ENCODE measurements at regions not wholly inside any gene's neighbourhood (a gene's known extent, or its start where the extent isn't known, plus 50 kb on each side); places are given as distances from the start of the nearest gene placed in this dataset.
A peak's percentile ranks its signal among the peaks of the same experiment; 100 is the strongest.

DNA sequence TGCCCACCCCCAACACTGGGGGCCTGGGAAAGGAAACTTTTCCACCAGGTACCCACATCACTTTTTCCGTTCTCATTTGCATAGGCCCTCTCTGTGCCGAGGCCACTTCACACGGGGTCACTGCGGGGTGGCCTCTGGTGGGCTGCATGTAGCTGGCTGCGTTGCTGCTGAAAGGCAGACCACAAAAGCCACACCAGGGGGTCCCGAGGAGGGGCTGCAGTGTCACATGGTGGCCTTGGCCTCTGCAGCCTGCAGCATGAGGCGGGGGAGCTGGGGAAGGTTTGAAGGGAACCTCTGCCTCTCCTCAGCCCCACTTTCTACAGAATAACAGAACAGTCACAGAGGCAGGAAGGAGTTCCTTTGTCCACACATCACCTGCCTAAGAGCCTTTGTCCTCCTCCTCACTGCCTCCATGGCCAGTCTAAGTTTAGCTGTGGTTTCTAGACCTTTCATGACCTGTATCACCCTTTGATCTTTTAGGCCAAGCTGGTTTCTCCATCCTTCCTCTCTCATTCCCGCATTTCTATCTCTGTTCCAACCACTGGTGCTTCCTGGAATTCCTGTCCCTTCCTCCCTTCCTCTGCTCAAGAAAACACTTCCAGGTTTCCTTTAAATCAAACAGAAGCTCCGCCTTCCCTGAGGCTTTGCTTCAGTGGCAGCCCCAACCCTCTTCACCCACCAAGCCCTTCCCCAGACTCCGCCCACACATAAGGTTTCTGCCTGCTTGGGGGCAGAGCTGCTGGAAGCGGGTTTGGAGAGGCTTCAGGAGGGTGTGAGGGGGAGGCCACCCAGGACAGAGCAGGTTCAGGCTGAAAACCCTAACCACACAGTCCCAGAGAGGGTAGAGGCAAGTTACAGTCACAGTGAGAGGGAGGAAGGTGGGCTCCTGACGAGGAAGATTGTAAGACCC is 150.7 kb upstream of the TLE3 start:
- no peak for ATAC-seq
- no peaks in the 10 kb centered on the region for H3K36me3 Mint-ChIP-seq (ENCODE audit: low read depth)
- peak overlapping the region; percentile 47 for H3K27ac Mint-ChIP-seq
- DNase-seq: no peak
- peaks cover 50% of the 10 kb centered on the region for H3K4me1 Mint-ChIP-seq
- peaks cover 4% of the 10 kb centered on the region for H3K27me3 Mint-ChIP-seq
- no peak overlapping the region for H3K4me3 Mint-ChIP-seq
- no peaks in the 10 kb centered on the region for H3K9me3 Mint-ChIP-seq

DNA sequence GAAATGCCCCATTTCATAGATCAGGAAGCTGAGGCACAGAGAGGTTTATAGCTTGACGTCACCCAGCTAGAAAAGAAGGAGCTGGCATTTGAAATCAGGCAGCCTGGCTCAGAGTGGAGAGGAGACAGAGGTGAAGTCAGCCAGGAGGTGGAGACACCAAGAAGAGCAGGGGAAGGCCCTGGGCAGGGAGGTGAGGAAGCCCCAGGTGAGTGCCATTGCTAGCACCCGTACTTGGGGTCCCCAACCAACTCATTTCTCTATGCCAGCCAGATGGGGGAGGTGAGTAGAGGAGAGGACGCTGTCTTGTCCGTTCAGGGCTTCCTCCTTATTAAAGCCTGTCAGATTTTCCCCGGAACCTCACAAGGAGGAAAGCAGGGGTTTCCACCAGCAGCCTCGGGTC is 149.6 kb upstream of the TLE3 start:
- ATAC-seq: peak; percentile 31
- Mint-ChIP-seq H3K27ac (peak overlapping the region; percentile 61), H3K36me3 (ENCODE audit: low read depth) (no peaks in the 10 kb centered on the region), H3K4me1 (peaks cover 59% of the 10 kb centered on the region), H3K9me3 (no peaks in the 10 kb centered on the region), H3K4me3 (no peak overlapping the region), H3K27me3 (peaks cover 4% of the 10 kb centered on the region)
- DNase-seq: no peak

DNA sequence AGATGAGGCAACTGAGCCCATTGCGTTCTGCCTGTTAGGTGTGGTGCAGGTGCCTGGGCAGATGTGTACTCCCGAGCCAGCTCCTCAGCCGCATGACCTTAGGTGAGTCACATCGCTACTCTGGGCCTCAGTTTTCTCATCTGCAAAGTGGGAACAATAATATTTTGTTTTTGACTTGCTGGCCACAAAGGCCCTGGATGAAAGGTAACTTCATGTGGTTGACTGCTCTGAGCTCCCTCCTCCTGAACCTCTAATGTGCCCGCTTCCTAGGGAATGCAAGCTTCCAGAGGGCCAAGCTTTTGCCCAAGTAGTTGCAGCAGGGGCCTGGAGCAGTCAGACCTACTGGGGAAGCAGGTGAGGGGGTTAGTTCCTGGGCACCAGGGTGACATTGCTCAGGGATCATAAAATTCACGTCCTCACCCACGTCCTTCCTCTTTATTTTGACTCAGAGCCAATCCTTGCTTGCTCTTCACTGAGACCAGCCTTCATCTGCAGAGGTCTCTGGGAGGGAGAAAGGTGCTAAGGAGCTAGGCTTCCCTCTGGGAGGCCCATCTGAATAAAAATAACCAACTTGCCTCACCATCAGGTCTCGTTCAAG is 149.0 kb upstream of the TLE3 start:
- Mint-ChIP-seq H3K36me3 (ENCODE audit: low read depth) (no peaks in the 10 kb centered on the region), H3K27ac (peak overlapping the region; percentile 61), H3K9me3 (no peaks in the 10 kb centered on the region), H3K4me1 (peaks cover 63% of the 10 kb centered on the region), H3K27me3 (peaks cover 6% of the 10 kb centered on the region), H3K4me3 (no peak overlapping the region)
- ATAC-seq (no peak), DNase-seq (no peak)

DNA sequence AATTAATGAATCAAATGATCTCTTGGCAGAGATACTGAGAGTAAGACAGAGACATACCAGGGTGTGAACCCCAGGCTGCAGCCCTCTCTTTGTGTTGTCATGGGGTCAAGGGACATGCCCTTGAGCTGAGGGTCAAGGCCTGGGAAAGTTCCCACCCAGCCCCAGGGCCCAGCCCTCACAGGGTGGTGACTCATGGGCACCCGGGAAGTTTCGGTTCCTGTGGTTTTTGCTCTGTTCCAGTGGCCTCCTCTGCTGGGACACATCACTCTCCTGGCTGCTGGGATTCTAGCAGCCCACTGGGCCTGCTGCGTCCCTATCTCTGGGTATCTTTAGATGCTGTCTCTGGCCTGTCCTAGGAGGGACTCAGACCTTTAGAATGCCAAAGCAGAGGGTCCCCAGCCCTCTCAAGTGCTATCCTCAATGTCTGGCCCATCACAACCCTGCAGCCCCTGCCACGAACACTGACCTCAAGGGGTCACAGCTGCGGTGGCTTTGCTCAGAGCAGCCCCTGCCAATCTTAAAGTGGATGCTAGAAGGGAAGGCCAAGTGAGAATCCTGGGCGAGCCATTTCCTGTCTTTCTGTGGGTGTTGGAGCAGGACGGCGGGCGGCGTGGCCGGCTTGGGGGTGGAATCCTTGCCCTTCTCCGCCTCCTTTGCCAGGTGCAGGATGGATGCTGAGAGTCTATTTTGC is 148.4 kb upstream of the TLE3 start:
- no peak overlapping the region for H3K27ac Mint-ChIP-seq
- no peak for DNase-seq
- H3K4me1 Mint-ChIP-seq: peaks cover 68% of the 10 kb centered on the region
- no peak for ATAC-seq
- no peak overlapping the region for H3K4me3 Mint-ChIP-seq
- no peaks in the 10 kb centered on the region for H3K9me3 Mint-ChIP-seq
- H3K27me3 Mint-ChIP-seq: peaks cover 12% of the 10 kb centered on the region
- H3K36me3 Mint-ChIP-seq (ENCODE audit: low read depth): no peaks in the 10 kb centered on the region

DNA sequence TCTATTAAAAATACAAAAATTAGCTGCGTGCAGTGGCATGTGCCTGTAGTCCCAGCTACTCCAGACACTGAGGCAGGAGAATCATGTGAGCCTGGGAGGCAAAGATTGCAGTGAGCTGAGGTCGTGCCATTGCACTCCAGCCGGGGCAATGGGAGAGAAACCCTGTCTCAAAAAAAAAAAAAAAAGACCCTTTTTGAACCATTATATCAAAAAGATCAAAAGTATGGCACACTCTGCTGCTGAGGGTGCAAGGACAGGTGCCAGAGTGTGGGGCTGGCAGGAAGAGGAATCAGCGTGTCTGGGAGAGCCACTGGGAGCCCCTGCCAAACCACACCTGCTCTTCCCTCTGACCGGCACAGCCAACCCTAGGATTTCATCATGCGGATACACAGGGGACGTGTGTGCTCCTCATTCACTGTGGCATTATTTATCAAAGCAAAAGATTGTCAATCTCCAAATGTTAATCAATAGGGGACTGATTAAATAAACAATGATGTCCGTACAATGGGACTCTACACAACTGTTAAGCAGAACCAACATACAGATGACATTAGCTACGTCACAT is 147.3 kb upstream of the TLE3 start:
- ATAC-seq: no peak
- DNase-seq: no peak
- H3K27ac Mint-ChIP-seq: no peak overlapping the region
- no peaks in the 10 kb centered on the region for H3K9me3 Mint-ChIP-seq
- H3K4me1 Mint-ChIP-seq: peaks cover 77% of the 10 kb centered on the region
- peaks cover 10% of the 10 kb centered on the region for H3K27me3 Mint-ChIP-seq
- no peak overlapping the region for H3K4me3 Mint-ChIP-seq
- no peaks in the 10 kb centered on the region for H3K36me3 Mint-ChIP-seq (ENCODE audit: low read depth)

DNA sequence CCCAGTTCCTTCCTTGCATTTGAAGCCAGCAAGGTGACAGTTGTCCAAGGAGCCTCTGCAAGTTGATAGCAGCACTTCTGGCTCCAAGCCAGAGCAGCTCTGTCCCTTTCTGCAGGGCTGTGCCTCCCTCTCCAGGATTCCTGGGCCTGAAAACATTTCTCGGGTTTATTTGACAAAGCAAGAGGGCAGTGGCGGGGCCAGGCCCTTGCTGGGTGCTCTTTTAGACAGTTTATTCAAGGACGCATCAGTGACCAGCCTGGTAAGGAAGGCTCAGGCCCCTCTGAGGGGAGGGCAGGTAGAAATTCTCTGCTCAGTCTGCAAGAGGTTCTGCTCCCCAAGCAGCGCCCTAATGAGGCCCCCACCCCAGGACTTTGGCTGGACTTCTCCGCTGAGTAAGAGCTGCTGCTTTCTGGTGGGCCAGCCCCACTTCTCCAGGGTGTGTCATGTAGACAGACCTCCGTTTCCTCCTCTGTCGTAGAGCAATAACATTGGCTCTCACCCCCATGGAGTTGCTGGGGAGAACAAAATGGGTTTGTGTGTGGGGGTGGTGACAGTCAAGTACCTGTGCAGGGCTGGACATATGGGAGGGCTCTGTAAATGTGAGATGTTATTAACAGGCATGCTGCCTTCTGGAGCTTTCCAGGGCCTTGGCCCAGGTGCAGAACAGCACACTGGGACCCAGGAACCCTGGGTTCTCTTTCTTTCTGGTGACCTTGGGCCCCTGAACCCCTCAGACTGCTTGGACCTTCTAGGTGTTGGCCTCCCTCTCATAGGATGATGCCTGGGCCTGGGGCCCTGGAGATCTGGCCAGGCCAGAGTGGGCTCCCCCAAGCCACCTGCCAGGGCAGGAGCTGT is 146.2 kb upstream of the TLE3 start:
- DNase-seq (no peak), ATAC-seq (no peak)
- Mint-ChIP-seq H3K9me3 (no peaks in the 10 kb centered on the region), H3K36me3 (ENCODE audit: low read depth) (no peaks in the 10 kb centered on the region), H3K4me3 (no peak overlapping the region), H3K27me3 (peaks cover 10% of the 10 kb centered on the region), H3K27ac (no peak overlapping the region), H3K4me1 (peaks cover 85% of the 10 kb centered on the region)

DNA sequence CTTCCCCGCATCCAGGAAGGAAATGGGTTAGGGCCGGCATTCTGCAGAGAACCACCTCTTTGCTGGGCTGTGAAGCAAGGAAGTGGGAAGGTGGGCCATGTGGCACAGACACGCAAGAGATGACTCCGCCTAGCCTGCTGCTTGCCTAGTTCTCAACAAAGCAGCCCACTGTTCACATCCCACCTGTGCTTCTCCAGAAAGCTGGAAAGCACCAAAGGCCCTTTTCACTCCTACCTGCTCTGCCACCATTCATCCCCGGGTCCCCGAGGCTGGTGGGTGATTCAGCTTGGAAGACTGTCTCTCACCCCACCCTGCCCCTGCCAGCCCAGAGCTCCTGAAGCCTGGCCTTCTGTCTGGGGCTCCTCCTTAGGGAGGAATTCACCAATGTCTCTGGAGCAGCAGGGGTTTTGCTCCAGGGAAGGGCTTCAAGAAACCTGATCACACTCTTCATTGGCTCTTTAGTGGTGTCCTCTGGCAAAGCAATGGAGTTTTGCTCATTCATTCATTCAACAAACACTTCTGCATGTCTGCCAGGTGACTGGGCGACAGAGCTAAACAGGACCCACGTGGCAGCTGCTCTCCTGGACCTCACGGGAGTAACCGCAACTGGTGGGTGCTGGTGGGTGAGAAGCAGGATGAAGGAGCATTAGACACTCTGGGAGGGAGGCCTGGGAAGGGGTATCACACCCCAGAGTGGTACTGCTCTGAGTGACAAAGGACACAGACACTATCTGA is 145.4 kb upstream of the TLE3 start:
- Mint-ChIP-seq H3K9me3 (no peaks in the 10 kb centered on the region), H3K27me3 (peaks cover 11% of the 10 kb centered on the region), H3K4me3 (no peak overlapping the region), H3K4me1 (peaks cover 77% of the 10 kb centered on the region), H3K27ac (no peak overlapping the region), H3K36me3 (ENCODE audit: low read depth) (no peaks in the 10 kb centered on the region)
- DNase-seq: no peak
- no peak for ATAC-seq

DNA sequence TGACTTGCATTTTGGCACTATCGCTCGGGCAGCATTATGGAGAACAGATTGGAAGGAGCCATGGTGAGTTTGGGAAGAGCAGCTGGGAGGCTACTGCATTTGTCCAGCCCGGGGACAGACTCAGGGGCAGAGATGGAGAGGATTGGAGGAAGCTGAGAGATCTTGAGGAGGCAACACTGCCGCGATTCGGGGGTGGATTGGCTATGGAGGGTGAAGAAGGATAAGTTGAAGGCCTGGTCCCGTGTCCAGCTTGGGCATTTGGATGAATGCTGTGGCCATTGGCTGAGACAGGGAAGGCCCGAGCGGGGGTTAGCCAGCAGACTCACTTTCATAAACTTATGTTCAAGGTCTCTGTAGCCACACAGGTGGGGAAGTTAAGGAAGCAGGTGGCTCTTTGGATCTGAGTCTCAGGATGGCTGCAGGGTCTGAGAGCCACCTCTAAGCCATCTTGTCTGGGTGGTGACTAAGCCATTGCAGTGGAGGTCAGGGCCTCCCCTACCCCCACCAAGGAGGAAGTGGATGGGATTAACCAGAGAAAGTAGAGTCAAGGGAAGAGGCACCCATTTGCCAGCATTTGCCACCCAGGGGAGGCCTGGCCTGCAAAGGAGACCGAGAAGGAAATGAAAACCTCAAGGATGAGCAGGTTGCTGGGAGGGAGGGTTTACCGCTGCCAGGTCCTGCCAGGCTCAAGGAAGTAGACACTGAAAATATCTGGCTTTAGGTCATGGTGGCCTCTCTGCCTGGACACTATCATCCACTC is 144.0 kb upstream of the TLE3 start:
- H3K4me3 Mint-ChIP-seq: no peak overlapping the region
- H3K9me3 Mint-ChIP-seq: no peaks in the 10 kb centered on the region
- ATAC-seq: no peak
- no peaks in the 10 kb centered on the region for H3K36me3 Mint-ChIP-seq (ENCODE audit: low read depth)
- no peak for DNase-seq
- H3K4me1 Mint-ChIP-seq: peaks cover 68% of the 10 kb centered on the region
- peaks cover 15% of the 10 kb centered on the region for H3K27me3 Mint-ChIP-seq
- H3K27ac Mint-ChIP-seq: no peak overlapping the region

DNA sequence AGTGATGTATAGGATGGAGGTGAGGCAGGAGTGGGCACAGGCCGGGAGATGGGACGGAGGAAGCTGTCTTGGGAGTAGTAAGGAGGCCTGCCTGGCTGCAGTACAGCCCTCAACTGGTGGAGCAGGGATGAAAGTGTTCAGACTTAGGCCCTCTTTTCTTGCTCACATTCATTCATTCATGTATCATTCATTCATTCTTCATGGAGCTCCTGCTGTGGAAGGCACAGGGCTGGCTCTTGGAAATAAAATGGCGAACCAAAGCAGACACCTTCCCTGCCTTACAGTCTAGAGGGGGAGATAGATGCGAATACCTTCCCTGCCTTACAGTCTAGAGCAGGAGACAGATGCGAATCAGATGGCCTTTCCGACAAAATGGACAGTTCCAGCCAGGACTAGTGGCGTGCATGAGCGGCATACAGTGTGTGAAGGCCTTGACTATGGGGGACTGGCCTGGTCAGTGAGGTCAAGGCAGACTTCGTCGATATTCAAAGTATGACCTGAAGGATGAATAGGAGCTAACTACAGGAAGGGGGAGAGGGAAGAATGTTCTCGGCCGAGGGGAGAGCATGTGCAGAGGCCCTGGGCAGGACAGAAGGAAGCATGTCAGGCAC is 143.2 kb upstream of the TLE3 start:
- peak overlapping the region; percentile 53 for H3K27ac Mint-ChIP-seq
- H3K27me3 Mint-ChIP-seq: peaks cover 15% of the 10 kb centered on the region
- ATAC-seq (no peak), DNase-seq (no peak)
- no peaks in the 10 kb centered on the region for H3K9me3 Mint-ChIP-seq
- H3K4me3 Mint-ChIP-seq: no peak overlapping the region
- H3K36me3 Mint-ChIP-seq (ENCODE audit: low read depth): no peaks in the 10 kb centered on the region
- H3K4me1 Mint-ChIP-seq: peaks cover 64% of the 10 kb centered on the region

DNA sequence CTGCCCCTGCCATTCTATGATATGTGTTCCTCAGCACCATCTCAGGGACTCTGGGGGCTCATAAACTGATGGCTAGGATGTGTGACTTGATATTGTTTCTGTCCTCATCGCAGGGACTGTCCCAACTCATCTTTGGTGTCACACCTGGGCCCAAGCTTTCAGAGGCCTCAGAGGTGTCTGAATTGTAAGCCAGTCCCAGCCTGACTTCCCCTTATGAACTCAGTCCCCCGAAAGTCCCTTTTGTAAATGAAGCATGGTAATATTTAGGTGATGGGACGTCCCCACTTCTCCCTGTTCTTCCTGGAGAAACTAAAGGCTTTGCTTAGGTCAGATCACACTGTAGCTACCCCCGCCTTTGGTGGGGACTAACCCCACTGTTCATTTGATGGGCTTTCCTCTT is 142.4 kb upstream of the TLE3 start:
- H3K36me3 Mint-ChIP-seq (ENCODE audit: low read depth): no peaks in the 10 kb centered on the region
- H3K9me3 Mint-ChIP-seq: no peaks in the 10 kb centered on the region
- ATAC-seq: peak; percentile 89
- H3K4me1 Mint-ChIP-seq: peaks cover 61% of the 10 kb centered on the region
- no peak overlapping the region for H3K4me3 Mint-ChIP-seq
- H3K27ac Mint-ChIP-seq: no peak overlapping the region
- DNase-seq: peak; percentile 47
- peaks cover 17% of the 10 kb centered on the region for H3K27me3 Mint-ChIP-seq

DNA sequence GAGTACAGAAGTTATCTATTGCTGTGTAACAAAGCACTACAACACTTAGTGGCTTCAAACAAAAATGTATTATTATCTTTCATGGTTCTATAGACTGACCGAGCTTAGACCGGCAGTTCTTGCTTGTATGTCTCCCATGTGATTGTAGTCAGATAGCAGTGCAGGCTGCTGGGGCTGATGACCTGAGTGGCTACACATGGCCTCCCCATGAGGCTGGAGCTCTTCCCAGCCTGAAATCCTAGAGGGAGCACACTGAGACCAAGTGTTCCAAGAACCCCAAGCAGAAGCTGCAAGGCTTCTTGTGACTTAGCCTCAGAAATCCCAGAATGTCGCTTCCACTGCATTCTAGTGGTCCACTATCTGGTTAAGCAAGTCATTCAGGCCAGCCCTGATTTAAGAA is 141.2 kb upstream of the TLE3 start:
- DNase-seq (no peak), ATAC-seq (no peak)
- Mint-ChIP-seq H3K4me1 (peaks cover 68% of the 10 kb centered on the region), H3K9me3 (no peaks in the 10 kb centered on the region), H3K36me3 (ENCODE audit: low read depth) (no peaks in the 10 kb centered on the region), H3K27me3 (peaks cover 19% of the 10 kb centered on the region), H3K4me3 (no peak overlapping the region), H3K27ac (no peak overlapping the region)

DNA sequence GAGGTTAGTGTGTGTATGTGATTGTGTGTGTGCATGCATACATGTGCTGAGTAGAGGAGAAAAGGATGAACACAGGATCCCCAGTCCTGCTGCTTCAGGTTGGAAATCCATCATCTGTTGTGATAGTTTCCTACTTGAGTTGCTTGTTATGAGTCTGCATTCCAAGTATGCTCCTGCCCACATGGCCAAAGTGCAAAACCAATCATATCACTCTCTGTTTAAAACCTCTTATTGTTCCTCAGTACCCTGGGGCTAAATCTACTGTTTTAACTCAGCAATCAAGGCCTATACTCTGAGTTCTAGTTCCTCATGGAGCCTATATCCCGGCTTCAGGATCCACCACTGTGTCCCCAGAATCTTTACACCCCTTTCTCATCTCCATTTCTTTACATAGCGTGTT is 139.9 kb upstream of the TLE3 start:
- H3K27ac Mint-ChIP-seq: no peak overlapping the region
- H3K4me1 Mint-ChIP-seq: peaks cover 58% of the 10 kb centered on the region
- no peak overlapping the region for H3K4me3 Mint-ChIP-seq
- H3K27me3 Mint-ChIP-seq: peaks cover 19% of the 10 kb centered on the region
- peaks cover 2% of the 10 kb centered on the region for H3K36me3 Mint-ChIP-seq (ENCODE audit: low read depth)
- peaks cover 5% of the 10 kb centered on the region for H3K9me3 Mint-ChIP-seq
- DNase-seq: no peak
- ATAC-seq: no peak

All from activated naive CD8-positive, alpha-beta T cell treated with anti-CD3 and anti-CD28 coated beads, Interleukin-2, amount 50 U/mL, for 24 hours (primary cell).